Ecto neural progenitor cell (in vitro differentiated cells): ENCODE measurements at regions not wholly inside any gene's neighbourhood (a gene's known extent, or its start where the extent isn't known, plus 50 kb on each side); places are given as distances from the start of the nearest gene placed in this dataset.

ENCODE experiments used
- DNase-seq: peaks from one replicate; pipeline ENCODE4 v3.0.0-alpha.2; 2018; ENCODE audit warnings: low spot score

DNA sequence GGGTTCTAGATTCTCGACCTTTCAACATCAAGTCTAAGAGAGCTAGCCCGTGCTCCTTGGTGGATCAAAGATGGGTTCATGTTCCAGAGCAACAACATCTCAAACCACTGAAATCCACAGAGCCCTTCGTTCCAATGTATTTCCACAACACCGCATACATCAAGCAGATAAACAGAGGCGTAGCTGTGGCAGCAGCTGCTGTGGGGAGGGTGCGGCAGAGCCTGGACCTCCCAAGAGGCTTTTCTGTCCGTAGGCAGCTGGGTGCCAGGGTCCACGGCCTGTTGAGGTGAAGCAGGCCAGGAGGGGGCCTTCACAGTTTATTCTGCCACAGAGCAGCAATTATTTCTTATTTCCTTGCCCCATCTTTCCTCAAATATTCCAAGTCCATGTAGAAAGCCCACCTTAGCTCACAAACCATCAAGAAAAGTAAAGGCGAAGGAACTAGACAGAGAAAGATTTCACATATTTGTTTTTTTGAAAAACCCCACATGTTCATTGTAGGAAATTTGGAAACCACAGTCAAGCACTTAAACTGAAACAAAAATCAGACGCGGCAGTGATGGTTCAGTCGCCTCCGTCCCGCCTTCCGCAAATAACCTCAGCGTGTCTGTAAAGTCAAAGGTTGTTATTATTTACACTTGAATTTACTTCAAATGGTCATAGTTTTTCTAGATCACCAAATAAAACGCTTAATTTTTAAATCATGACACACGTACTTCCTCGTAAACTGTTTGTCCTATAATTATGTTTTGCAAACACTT, 144.6 kb upstream of the FOXF1 start:
- no peak for DNase-seq

DNA sequence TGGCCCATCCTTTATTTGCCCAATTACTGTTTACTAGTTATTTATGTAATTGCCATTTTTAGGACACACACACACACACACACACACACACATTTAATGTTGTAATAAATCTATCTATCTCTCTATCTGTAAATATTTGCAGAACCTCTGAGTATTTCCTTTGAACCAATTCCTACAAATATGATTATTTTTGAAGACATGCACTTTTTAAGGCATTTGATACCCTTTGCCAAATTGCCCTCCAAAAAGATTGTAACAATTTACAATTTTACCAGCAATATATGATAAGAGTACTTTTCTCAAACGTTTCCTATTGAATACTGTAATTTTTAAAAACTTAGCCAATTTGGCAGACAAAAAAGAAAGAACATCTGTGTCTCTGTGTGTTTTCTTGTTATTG, 143.8 kb upstream of the FOXF1 start:
- no peak for DNase-seq

- no peak for DNase-seq
Observed at GRCh38 chr16:86367291-86368072, 142.8 kb upstream of the FOXF1 start.

DNA sequence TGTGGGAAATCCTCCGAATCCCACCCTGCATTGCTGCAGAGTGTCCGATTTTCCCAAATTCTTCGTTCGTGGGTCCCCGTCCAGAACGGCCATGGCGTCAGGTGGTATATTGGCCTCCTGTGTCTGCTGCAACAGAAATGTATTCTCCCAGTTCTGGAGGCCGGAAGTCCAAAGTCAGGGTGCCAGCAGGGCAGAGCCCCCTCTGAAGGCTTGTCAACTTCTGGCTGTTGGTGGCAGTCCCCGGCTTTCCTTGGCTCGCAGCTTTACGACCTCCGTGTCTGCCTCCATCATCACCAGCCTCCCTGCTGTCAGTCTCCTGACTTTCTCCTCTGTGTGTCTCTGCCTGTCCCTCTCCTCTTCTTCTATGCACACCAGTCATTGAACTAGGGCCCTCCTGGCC, 142.1 kb upstream of the FOXF1 start:
- no peak for DNase-seq

DNA sequence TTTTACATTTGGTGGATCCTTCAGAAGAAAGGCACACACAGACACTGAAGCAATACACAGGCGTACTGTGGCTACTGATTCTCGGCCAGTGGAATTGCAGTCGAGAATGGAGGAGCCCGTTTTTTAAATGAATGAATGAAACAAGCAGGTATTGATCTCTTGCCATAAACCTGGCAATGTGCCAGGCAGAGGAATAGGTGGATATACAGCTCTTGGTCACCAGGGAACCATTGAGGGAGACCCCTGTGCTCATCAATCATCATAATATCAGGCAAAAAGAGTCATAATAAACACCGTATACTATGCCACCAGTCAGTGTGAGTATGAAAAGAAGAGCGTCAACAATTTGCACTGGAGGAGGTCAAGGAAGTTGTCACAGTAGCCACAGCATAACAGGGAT, 140.3 kb upstream of the FOXF1 start:
- no peak for DNase-seq

DNA sequence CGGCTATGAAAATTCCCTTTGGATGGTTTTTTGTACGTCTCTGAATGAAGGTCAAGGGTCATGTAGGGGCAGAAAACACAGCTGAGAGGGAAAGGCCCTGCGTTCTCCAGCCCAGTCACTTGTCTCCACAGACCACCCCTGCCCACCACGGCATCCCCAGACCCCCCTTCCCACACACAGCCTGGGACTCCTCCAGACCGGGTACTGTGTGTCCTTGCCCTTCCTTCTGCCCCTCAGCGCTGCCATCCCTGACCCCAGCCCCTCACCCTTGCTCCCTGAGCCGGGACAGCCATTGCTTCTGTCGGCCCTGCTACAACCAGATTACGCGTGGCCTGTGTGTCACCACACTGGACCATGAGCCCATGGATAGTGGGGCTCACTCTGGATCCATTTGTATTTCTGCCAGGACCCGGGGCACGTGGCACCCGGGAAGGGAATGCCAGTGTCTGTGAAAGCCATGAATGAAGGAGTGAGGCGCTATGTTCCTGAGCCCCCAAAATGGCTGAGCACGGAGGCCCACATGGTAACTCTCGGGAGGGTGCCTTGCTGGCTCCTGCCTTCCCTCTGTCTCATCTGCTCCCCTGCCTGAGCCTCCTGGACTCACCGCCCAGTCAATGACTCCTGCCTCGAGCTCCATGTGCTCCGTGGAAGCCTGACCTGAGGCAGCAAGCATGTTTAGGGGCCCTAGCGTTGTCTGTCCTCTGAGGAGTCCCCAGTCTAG, 139.1 kb upstream of the FOXF1 start:
- DNase-seq, result no peak

GRCh38 chr16:86372193-86372592, 138.1 kb upstream of the FOXF1 start:
- no peak for DNase-seq

DNA sequence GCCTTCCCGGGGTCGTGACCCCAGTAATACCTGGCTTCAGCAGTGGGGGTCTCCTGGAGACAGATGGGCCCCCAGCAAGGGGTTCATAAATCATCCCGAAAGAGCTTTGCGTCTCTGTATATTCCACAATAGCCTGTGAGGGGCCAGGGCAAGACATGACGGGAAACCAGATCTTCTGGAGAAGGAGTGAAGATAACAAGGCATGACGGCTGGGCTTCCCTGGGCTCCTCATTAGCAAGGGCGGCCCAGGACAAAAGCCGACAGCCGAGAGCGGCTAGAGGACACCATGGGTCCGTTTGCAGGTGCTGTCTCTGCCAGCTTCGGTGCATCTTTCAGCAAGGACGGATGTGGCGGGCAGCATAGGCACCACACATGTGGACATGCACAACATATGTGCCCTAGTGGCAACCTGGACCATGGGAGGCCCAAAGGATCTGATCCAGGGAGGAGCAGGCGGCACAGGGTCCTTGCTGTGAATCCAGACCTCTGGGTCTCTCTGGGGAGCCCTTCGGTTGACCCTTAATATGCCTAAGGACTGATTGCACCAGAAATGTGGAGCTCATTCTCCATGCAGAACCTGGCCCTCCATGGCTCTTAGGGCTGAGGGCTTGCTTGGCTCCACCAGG, 136.9 kb upstream of the FOXF1 start:
- no peak for DNase-seq

- DNase-seq, result no peak
Observed at GRCh38 chr16:86374603-86375130, 135.7 kb upstream of the FOXF1 start.

- DNase-seq, result no peak
Observed at GRCh38 chr16:86375364-86375763, 135.0 kb upstream of the FOXF1 start.

GRCh38 chr16:86375851-86376250, 134.5 kb upstream of the FOXF1 start:
- no peak for DNase-seq

DNA sequence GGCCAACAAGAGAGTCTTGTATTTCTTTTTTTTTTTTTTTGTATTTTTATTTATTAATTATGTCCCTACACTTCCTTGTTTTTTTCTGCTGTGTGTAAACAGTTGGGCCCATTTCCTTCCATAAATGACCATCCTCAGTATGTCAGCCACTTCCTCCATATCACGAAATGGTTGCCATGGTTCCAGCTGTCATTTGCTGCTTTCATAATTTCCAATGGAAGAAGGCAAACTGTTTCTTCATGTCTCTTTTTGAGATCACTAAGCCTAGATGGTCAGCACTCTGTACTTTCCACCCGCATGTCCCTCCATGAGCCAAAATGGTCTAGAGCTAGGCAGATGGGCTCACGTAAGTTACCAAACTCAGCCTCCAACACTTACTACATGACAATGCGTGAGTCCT, 133.5 kb upstream of the FOXF1 start:
- no peak for DNase-seq

DNA sequence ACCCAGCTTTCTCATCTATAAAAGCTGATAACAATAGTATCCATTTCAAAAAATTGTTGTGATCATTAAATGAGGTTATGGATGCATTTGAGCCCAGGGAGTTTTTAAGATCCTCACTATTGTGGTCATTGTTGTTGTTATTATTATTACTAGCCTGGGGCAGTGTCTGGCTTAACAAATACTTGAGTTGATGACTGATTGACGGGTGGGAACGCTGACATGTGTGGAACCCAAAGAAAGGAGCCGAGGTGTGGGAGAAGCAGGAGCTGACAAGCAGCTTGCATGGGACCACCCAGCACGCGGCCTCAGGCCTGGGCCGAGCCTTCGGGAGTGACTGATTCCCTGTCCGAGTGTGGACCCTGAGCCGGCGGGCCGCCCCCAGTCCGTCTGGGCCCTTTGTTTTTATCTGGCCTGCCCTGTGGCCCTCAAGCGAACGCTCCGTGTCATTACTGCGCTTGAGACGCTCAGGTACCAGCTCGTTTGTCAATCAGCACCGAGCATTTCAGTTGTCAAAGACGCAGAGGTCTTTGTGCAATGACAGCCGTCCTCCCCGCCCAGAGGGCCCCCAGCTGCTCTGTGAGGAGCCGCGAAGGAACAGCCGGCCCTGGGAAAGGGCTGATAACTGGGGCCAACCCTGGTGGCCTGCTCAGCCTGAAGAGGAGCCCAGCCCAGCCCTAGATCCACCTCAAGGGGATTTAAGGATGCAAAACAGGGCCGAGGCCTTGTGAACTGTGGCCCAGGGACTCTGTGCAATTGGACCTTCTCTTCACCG, 132.9 kb upstream of the FOXF1 start:
- DNase-seq, result no peak

DNA sequence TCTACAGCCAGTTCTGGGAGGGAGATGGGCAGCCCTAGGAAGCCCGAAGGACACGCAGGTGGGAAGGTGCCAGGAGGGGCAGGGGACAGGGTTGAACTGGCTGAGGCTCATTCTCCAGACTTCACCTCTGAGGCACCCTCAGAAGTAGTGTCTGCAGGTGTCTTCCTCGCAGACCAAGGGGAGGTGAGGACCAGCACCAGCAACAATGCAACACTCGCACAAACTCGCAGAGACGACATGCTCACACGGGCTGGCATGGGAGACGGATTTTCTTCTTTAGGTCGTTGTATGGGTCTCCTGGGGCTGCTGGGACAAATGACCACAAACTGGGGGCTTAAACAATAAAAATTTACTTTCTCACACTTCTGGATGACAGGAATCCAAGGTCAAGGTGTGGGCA, 132.2 kb upstream of the FOXF1 start:
- no peak for DNase-seq

DNA sequence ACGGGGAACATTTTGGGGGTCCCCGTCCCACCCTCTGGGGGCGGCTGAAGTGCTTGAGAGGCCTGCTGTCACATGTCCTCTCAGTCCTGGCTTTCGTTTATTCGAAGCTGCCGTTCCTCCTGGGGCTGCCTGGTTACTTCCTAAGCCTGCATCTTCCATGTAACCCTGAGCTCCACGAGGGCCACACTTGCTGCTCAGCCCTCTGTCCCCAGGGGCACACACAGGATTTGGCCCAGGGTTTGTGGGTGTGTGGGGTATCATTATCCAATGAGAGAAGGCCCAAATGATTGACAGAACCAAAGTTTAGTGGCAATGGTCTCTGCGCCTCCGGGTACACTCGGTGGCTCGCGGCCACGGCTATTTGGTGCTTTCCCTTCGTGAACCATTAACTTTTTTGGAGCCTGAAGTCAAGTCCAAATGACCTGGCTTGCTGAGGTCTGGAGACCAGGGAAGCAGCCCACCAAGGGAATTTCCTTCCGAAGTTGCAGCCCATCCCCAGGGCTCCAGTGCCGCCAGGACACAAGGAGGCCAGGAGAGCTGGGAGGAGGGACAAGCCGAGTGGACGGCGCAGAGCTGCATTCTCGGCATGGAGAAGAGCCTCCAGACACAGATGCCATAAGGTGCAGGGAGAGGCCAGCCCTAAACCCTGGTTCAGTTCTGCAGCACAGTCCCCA, 131.4 kb upstream of the FOXF1 start:
- DNase-seq, result no peak

- DNase-seq, result no peak
Observed at GRCh38 chr16:86379505-86379846, 130.9 kb upstream of the FOXF1 start.

DNA sequence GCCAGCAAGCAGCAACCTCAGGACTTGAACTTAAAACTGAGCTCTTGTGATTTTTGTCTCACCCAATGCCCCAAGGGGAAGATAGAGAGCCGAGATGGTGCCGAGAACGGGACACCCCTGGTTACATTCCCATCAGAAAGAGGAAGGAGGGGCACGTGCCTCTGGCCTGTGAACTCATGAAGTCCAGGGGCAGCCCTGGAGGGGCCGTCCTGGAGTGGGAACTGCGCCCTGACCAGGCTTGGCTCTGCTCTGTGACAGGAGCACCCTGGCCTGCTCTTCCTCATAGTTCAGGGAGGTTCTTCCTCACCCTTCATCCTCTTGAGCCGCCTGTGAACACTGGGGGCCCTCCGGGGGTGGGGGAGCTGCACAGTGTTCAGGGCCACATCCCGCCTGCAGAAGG, 130.3 kb upstream of the FOXF1 start:
- DNase-seq, result no peak

GRCh38 chr16:86381491-86381890, 128.8 kb upstream of the FOXF1 start:
- DNase-seq, result peak; percentile 46

- no peak for DNase-seq
Observed at GRCh38 chr16:86382067-86382773, 128.1 kb upstream of the FOXF1 start.

- no peak for DNase-seq
Observed at GRCh38 chr16:86382774-86383407, 127.4 kb upstream of the FOXF1 start.
